ENCODE measurements at regions not wholly inside any gene's neighbourhood (a gene's known extent, or its start where the extent isn't known, plus 50 kb on each side); places are given as distances from the start of the nearest gene placed in this dataset.

GRCh38 chr12:75631831-75632230 is 120.4 kb upstream of the KRR1 start:
- no peak for TF ChIP-seq EZH2phosphoT487 (IDR thresholded peaks at IDR 0.05; ENCODE audit: insufficient read depth, low read depth)
- TF ChIP-seq EZH2 (IDR thresholded peaks at IDR 0.05; ENCODE audit: insufficient read depth, poor library complexity, severe bottlenecking): no peak
